Endothelial cell of umbilical vein (primary cell): ENCODE measurements at regions not wholly inside any gene's neighbourhood (a gene's known extent, or its start where the extent isn't known, plus 50 kb on each side); places are given as distances from the start of the nearest gene placed in this dataset.

Source experiments
- BruUV-seq: library from RNA; stranded (reverse); fragments of 400-500 nt; replicated peaks from 2 replicates; lab custom pipeline; 2021; lab: Mats Ljungman, UMichigan
- CTCF ChIA-PET: fragments of 300-600, 350-600 bp; sonication (Branson Sonifier 250); formaldehyde crosslinking; loops from one replicate; lab custom pipeline; 2021; ENCODE audit warnings: antibody characterized with exemption, inconsistent platforms; lab: Charles Lee
- POLR2A ChIA-PET: fragments of 300-600, 350-600 bp; sonication (Branson Sonifier 250); formaldehyde crosslinking; loops from one replicate; lab custom pipeline; 2021; ENCODE audit warnings: antibody characterized with exemption, inconsistent platforms; lab: Charles Lee
- DNase-seq: peaks from one replicate; pipeline ENCODE4 v3.0.0-alpha.2; 2011; ENCODE audit warnings: low read depth, low spot score
- FAIRE-seq: peaks from 2 replicates; lab custom pipeline; 2011; peaks lifted over from hg19 to GRCh38; lab: Jason Lieb, UNC
- H2AFZ ChIP-seq: 2 replicates; pipeline ENCODE4 v1.6.0; 2012; ENCODE audit warnings: low read depth, low read length, control low read depth, inconsistent platforms
- H3K27ac ChIP-seq: 2 replicates; pipeline ENCODE4 v1.5.1; 2011; ENCODE audit warnings: low read depth, mild to moderate bottlenecking, control low read depth, low read length, moderate library complexity; ENCODE audit not compliant: insufficient read depth
- H3K27me3 ChIP-seq, 2 experiments: 2 replicates each; pipeline versions ENCODE4 v1.6.0 to v1.6.1; 2011; ENCODE audit warnings: low read length in 2 of 2, mixed read lengths in 1 of 2; ENCODE audit not compliant: control insufficient read depth in 2 of 2, insufficient read depth in 2 of 2
- H3K36me3 ChIP-seq, 2 experiments: 2 replicates in 1 of 2; 3 replicates in 1 of 2; pipeline ENCODE4 v1.5.1; 2011; ENCODE audit warnings: low read length in 2 of 2, mild to moderate bottlenecking in 1 of 2, moderate library complexity in 1 of 2; ENCODE audit not compliant: control insufficient read depth in 2 of 2, insufficient read depth in 2 of 2; ENCODE audit errors: extremely low read depth in 1 of 2
- H3K4me1 ChIP-seq: 3 replicates; pipeline ENCODE4 v1.5.1; 2011; ENCODE audit warnings: mild to moderate bottlenecking, low read length; ENCODE audit not compliant: control insufficient read depth, insufficient read depth; ENCODE audit errors: extremely low read depth
- H3K4me2 ChIP-seq: 2 replicates; pipeline ENCODE4 v1.6.1; 2011; ENCODE audit warnings: low read length, control low read depth, mixed read lengths; ENCODE audit not compliant: insufficient read depth
- H3K4me3 ChIP-seq, 3 experiments: fragments of 200-600 bp in 1 of 3; sonication (generic), shearing (Covaris generic) in 1 of 3; replicated peaks in 1 of 3; 2 replicates each; pipeline ENCODE4 v1.5.1; 2011 to 2016; ENCODE audit warnings: control low read depth in 3 of 3, low read length in 3 of 3, mild to moderate bottlenecking in 2 of 3, inconsistent platforms in 1 of 3, low read depth in 1 of 3, moderate library complexity in 1 of 3; ENCODE audit not compliant: insufficient read depth in 1 of 3
- H3K79me2 ChIP-seq: 2 replicates; pipeline ENCODE4 v1.6.0; 2012; ENCODE audit warnings: low read length, inconsistent platforms; ENCODE audit not compliant: control insufficient read depth, insufficient read depth
- H3K9ac ChIP-seq: replicated peaks from 2 replicates; pipeline ENCODE3; 2011; ENCODE audit warnings: low read length, control low read depth; ENCODE audit not compliant: insufficient read depth; ENCODE audit errors: extremely low read depth
- H3K9me1 ChIP-seq: replicated peaks from 3 replicates; pipeline ENCODE4 v1.6.0; 2011; ENCODE audit warnings: mild to moderate bottlenecking, low read length; ENCODE audit not compliant: control insufficient read depth, insufficient read depth; ENCODE audit errors: extremely low read depth
- H3K9me3 ChIP-seq: replicated peaks from 2 replicates; pipeline ENCODE4 v1.5.1; 2012; ENCODE audit warnings: low read length, inconsistent platforms; ENCODE audit not compliant: control insufficient read depth, insufficient read depth
- H4K20me1 ChIP-seq: replicated peaks from 2 replicates; pipeline ENCODE3; 2011; ENCODE audit warnings: mild to moderate bottlenecking, low read length; ENCODE audit not compliant: control insufficient read depth, insufficient read depth; ENCODE audit errors: extremely low read depth
- EZH2 ChIP-seq: IDR thresholded peaks from 2 replicates; pipeline ENCODE4 v1.6.1; 2012; ENCODE audit warnings: borderline replicate concordance, low read depth, mild to moderate bottlenecking, moderate library complexity, low read length, inconsistent platforms; ENCODE audit not compliant: severe bottlenecking
- FOS ChIP-seq: IDR thresholded peaks from 2 replicates; pipeline ENCODE4 v1.6.1; 2011; ENCODE audit warnings: mild to moderate bottlenecking, low read length, moderate library complexity, borderline replicate concordance; ENCODE audit not compliant: insufficient read depth
- GATA2 ChIP-seq: IDR thresholded peaks from 2 replicates; pipeline ENCODE4 v1.7.0; 2011; ENCODE audit warnings: low read depth, mild to moderate bottlenecking, moderate library complexity, mixed read lengths, low read length; ENCODE audit not compliant: insufficient read length, insufficient read depth
- JUN ChIP-seq: IDR thresholded peaks from 2 replicates; pipeline ENCODE4 v1.6.1; 2011; ENCODE audit warnings: borderline replicate concordance, low read depth; ENCODE audit not compliant: insufficient read length, insufficient read depth
- MYC ChIP-seq: IDR thresholded peaks from one replicate; pipeline ENCODE4 v1.6.1; 2011; ENCODE audit warnings: mild to moderate bottlenecking, low read depth, low read length
- POLR2A ChIP-seq: IDR thresholded peaks from 2 replicates; pipeline ENCODE4 v1.6.1; 2012; ENCODE audit warnings: low read depth, mild to moderate bottlenecking, control low read depth, low read length
- POLR2AphosphoS5 ChIP-seq: IDR thresholded peaks from 2 replicates; pipeline ENCODE4 v1.6.1; 2012; ENCODE audit warnings: low read depth, mild to moderate bottlenecking, control low read depth, low read length, moderate library complexity; ENCODE audit not compliant: insufficient read depth
- dilution Hi-C: fragments of 300-500 bp; cut with MboI; formaldehyde crosslinking; loops from one replicate; pipeline ENCODE4 v1.15.0; 2019; ENCODE audit warnings: low sequenced_read_pairs; ENCODE audit not compliant: extremely low pct_ligation_motif_present
- intact Hi-C: fragments of 100-400 bp; cut with micrococcal nuclease; formaldehyde crosslinking; loops from one replicate; pipeline ENCODE4 v1.10.0; 2022
- TF ChIP-seq, protein P1 (sequence below): IDR thresholded peaks from 2 replicates; pipeline ENCODE4 v1.6.1; 2011; ENCODE audit not compliant: insufficient read depth, insufficient read length
- TF ChIP-seq, protein P2 (sequence below), 2 donors: IDR thresholded peaks; 1 replicate in 1 of 2; 2 replicates in 1 of 2; pipeline ENCODE4 v1.5.1; 2011; ENCODE audit warnings: low read length in 2 of 2, mild to moderate bottlenecking in 2 of 2, moderate library complexity in 2 of 2, control low read depth in 1 of 2, inconsistent platforms in 1 of 2, low read depth in 1 of 2; ENCODE audit not compliant: insufficient read depth in 1 of 2; ENCODE audit errors: extremely low read depth in 1 of 2

DNA sequence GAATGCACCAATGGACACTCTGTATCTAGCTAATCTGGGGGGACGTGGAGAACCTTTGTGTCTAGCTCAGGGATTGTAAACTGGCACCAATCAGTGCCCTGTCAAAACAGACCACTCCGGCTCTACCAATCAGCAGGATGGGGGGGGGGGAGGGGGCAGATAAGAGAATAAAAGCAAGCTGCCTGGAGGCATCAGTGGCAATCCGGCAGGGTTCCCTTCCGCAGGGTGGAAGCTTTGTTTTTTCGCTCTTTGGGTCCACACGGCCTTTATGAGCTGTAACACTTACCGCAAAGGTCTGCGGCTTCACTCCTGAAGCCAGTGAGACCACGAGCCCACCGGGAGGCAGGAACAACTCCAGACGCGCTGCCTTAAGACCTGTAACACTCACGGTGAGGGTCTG is 827.1 kb downstream of the PLOD2 start:
- Histone ChIP-seq H4K20me1 (no peaks in the 10 kb centered on the region), H3K27me3 (no peaks in the 10 kb centered on the region), H3K9me3 (no peaks in the 10 kb centered on the region), H3K27ac (no peak overlapping the region), H3K9me1 (no peaks in the 10 kb centered on the region), H3K9ac (no peak overlapping the region), H3K79me2 (no peaks in the 10 kb centered on the region), H3K36me3 (no peaks in the 10 kb centered on the region), H3K4me1 (no peaks in the 10 kb centered on the region), H3K4me3 (no peak overlapping the region), H3K4me2 (no peak overlapping the region), H2AFZ (no peak overlapping the region)
- ChIA-PET POLR2A (no interaction called here), CTCF (no interaction called here)
- DNase-seq, result no peak
- no peak for TF ChIP-seq POLR2AphosphoS5
- intact Hi-C loops (no loop called here), dilution Hi-C loops (no loop called here)
- FAIRE-seq, result no peak
- BruUV-seq, result no TSS peak

DNA sequence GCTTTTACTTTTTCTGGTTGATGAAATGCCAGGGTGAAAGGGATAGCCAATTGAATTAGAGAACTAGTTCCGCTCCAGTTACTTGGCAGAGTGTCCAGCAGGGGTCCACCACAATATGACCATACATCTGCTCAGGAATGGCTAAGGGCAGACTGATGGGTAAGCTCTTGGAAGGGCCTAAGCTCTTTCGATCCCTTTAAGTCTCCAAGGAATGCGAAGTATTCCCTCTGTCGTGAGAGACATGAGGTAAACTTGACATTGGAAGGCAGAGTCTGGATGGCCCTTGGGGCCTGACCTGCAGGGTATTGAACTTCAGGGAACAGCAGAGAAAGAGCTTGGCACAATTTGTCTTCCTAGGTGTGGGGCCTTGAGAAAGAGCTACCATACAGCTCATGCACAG is 805.8 kb downstream of the PLOD2 start:
- intact Hi-C loops, result no loop called here
- H3K27me3 ChIP-seq, result no peaks in the 10 kb centered on the region
- H3K4me3 ChIP-seq, result no peak overlapping the region
- no TSS peak for BruUV-seq
- no peaks in the 10 kb centered on the region for H3K9me3 ChIP-seq
- no peak overlapping the region for H3K27ac ChIP-seq
- no peaks in the 10 kb centered on the region for H3K4me1 ChIP-seq
- POLR2A ChIA-PET, result no interaction called here
- no peak overlapping the region for H2AFZ ChIP-seq
- H3K36me3 ChIP-seq, result no peaks in the 10 kb centered on the region
- no peak overlapping the region for H3K9ac ChIP-seq
- no peaks in the 10 kb centered on the region for H3K9me1 ChIP-seq
- no peak for DNase-seq
- TF ChIP-seq, protein P1, sequence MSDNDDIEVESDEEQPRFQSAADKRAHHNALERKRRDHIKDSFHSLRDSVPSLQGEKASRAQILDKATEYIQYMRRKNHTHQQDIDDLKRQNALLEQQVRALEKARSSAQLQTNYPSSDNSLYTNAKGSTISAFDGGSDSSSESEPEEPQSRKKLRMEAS, result no peak
- TF ChIP-seq GATA2 (no peak), MYC (no peak), JUN (no peak), FOS (no peak), POLR2AphosphoS5 (no peak), POLR2A (no peak), EZH2 (no peak)
- TF ChIP-seq, protein P2, sequence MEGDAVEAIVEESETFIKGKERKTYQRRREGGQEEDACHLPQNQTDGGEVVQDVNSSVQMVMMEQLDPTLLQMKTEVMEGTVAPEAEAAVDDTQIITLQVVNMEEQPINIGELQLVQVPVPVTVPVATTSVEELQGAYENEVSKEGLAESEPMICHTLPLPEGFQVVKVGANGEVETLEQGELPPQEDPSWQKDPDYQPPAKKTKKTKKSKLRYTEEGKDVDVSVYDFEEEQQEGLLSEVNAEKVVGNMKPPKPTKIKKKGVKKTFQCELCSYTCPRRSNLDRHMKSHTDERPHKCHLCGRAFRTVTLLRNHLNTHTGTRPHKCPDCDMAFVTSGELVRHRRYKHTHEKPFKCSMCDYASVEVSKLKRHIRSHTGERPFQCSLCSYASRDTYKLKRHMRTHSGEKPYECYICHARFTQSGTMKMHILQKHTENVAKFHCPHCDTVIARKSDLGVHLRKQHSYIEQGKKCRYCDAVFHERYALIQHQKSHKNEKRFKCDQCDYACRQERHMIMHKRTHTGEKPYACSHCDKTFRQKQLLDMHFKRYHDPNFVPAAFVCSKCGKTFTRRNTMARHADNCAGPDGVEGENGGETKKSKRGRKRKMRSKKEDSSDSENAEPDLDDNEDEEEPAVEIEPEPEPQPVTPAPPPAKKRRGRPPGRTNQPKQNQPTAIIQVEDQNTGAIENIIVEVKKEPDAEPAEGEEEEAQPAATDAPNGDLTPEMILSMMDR (IDR thresholded peaks at IDR 0.05; ENCODE audit: extremely low read depth in 1 of 2, insufficient read depth in 1 of 2, low read depth in 1 of 2, low read length in 2 of 2), result no peak
- H3K4me2 ChIP-seq, result no peak overlapping the region
- no peaks in the 10 kb centered on the region for H3K79me2 ChIP-seq
- no peak for FAIRE-seq
- no peaks in the 10 kb centered on the region for H4K20me1 ChIP-seq
- dilution Hi-C loops, result no loop called here
- CTCF ChIA-PET, result no interaction called here
